Vagina (tissue), 2 donors: ENCODE measurements at regions not wholly inside any gene's neighbourhood (a gene's known extent, or its start where the extent isn't known, plus 50 kb on each side); places are given as distances from the start of the nearest gene placed in this dataset.
A peak's percentile ranks its signal among the peaks of the same experiment; 100 is the strongest.

Experiments
- DNase-seq, 2 donors: peaks; one replicate each; pipeline ENCODE4 v3.0.0-alpha.2; 2017; ENCODE audit errors: extremely low spot score in 2 of 2
- H3K27ac ChIP-seq: fragments of 200-600 bp; sonication (generic); one replicate; pipeline ENCODE4 v1.5.1; 2019
- H3K27me3 ChIP-seq: fragments of 200-600 bp; sonication (generic); one replicate; pipeline ENCODE4 v1.5.1; 2019
- H3K36me3 ChIP-seq, 2 donors: fragments of 200-600 bp; sonication (generic); one replicate each; pipeline ENCODE4 v1.5.1; 2017 to 2019
- H3K4me1 ChIP-seq: fragments of 200-600 bp; sonication (generic); one replicate; pipeline ENCODE4 v1.5.1; 2019
- H3K4me3 ChIP-seq, 2 donors: fragments of 200-600 bp; sonication (generic); 1 replicate in 1 of 2; 2 replicates in 1 of 2; pipeline ENCODE4 v1.5.1; 2016 to 2019
- H3K9me3 ChIP-seq: fragments of 200-600 bp; sonication (generic); one replicate; pipeline ENCODE4 v1.5.1; 2019
- CTCF ChIP-seq, 3 experiments: fragments of 450-650 bp in 2 of 3; fragments of 200-600 bp in 1 of 3; sonication (generic) in 1 of 3; IDR thresholded peaks; one replicate each; pipeline ENCODE4 v1.5.1; 2017 to 2019; ENCODE audit warnings: antibody characterized with exemption in 3 of 3, mild to moderate bottlenecking in 2 of 3, moderate library complexity in 2 of 3
- POLR2A ChIP-seq, 2 donors: fragments of 450-650 bp; IDR thresholded peaks; one replicate each; pipeline ENCODE4 v1.6.1; 2017; ENCODE audit warnings: antibody characterized with exemption in 2 of 2, mild to moderate bottlenecking in 2 of 2, moderate library complexity in 2 of 2
- POLR2AphosphoS5 ChIP-seq, 2 donors: sonication (generic); formaldehyde crosslinking; IDR thresholded peaks; one replicate each; pipeline ENCODE4 v1.9.0; 2017; ENCODE audit warnings: antibody characterized with exemption in 2 of 2, mild to moderate bottlenecking in 2 of 2, low read depth in 1 of 2; ENCODE audit not compliant: insufficient read depth in 1 of 2
- intact Hi-C: fragments of 100-400 bp; cut with DNase I; formaldehyde crosslinking; loops from one replicate; pipeline ENCODE4 v1.15.1; 2023

- Histone ChIP-seq H3K27ac (no peak overlapping the region), H3K4me1 (no peaks in the 10 kb centered on the region), H3K4me3 (no peak overlapping the region), H3K9me3 (no peaks in the 10 kb centered on the region), H3K27me3 (no peaks in the 10 kb centered on the region), H3K36me3 (no peaks in the 10 kb centered on the region)
- DNase-seq = no peak
- intact Hi-C loops = no loop called here
- TF ChIP-seq POLR2AphosphoS5 (IDR thresholded peaks at IDR 0.05; ENCODE audit: insufficient read depth in 1 of 2, low read depth in 1 of 2) (no peak), CTCF (IDR thresholded peaks at IDR 0.05) (no peak), POLR2A (IDR thresholded peaks at IDR 0.05) (no peak)
These were observed 736.3 kb upstream of the ARRDC4 start for GRCh38 chr15:97224191-97224641.

- H3K9me3 ChIP-seq = no peaks in the 10 kb centered on the region
- intact Hi-C loops = loop anchor here (10.0 kb wide), 1 partner anchor 1980 kb away; no protein-coding TSS in a partner anchor
- no peak for TF ChIP-seq POLR2AphosphoS5 (IDR thresholded peaks at IDR 0.05; ENCODE audit: insufficient read depth in 1 of 2, low read depth in 1 of 2)
- TF ChIP-seq CTCF (IDR thresholded peaks at IDR 0.05) = peak; percentile 44 to 90 (median 71)
- H3K27me3 ChIP-seq = no peaks in the 10 kb centered on the region
- H3K27ac ChIP-seq = no peak overlapping the region
- no peak for DNase-seq
- H3K4me3 ChIP-seq = no peak overlapping the region
- H3K36me3 ChIP-seq = no peaks in the 10 kb centered on the region
- H3K4me1 ChIP-seq = no peaks in the 10 kb centered on the region
These were observed 725.5 kb upstream of the ARRDC4 start for GRCh38 chr15:97234851-97235610.

GRCh38 chr15:97235611-97235985 lies 724.9 kb upstream of the ARRDC4 start:
- no peak overlapping the region for H3K27ac ChIP-seq
- H3K36me3 ChIP-seq = no peaks in the 10 kb centered on the region
- no peaks in the 10 kb centered on the region for H3K4me1 ChIP-seq
- TF ChIP-seq POLR2AphosphoS5 (IDR thresholded peaks at IDR 0.05; ENCODE audit: insufficient read depth in 1 of 2, low read depth in 1 of 2) = no peak
- no peak for TF ChIP-seq CTCF (IDR thresholded peaks at IDR 0.05)
- no peak for TF ChIP-seq POLR2A (IDR thresholded peaks at IDR 0.05)
- no peaks in the 10 kb centered on the region for H3K9me3 ChIP-seq
- intact Hi-C loops = loop anchor here (10.0 kb wide), 1 partner anchor 1981 kb away; no protein-coding TSS in a partner anchor
- no peak overlapping the region for H3K4me3 ChIP-seq
- no peaks in the 10 kb centered on the region for H3K27me3 ChIP-seq
- DNase-seq = no peak

GRCh38 chr15:97236140-97236539 lies 724.4 kb upstream of the ARRDC4 start:
- H3K27ac ChIP-seq = no peak overlapping the region
- no peaks in the 10 kb centered on the region for H3K27me3 ChIP-seq
- TF ChIP-seq POLR2A (IDR thresholded peaks at IDR 0.05) = no peak
- no peak for TF ChIP-seq CTCF (IDR thresholded peaks at IDR 0.05)
- no peak for TF ChIP-seq POLR2AphosphoS5 (IDR thresholded peaks at IDR 0.05; ENCODE audit: insufficient read depth in 1 of 2, low read depth in 1 of 2)
- no peaks in the 10 kb centered on the region for H3K4me1 ChIP-seq
- no peak overlapping the region for H3K4me3 ChIP-seq
- intact Hi-C loops = loop anchor here (10.0 kb wide), 1 partner anchor 1981 kb away; no protein-coding TSS in a partner anchor
- H3K36me3 ChIP-seq = no peaks in the 10 kb centered on the region
- no peaks in the 10 kb centered on the region for H3K9me3 ChIP-seq
- DNase-seq = no peak

- intact Hi-C loops = loop anchor here (10.0 kb wide), 1 partner anchor 1982 kb away; no protein-coding TSS in a partner anchor
- TF ChIP-seq CTCF (IDR thresholded peaks at IDR 0.05) (no peak), POLR2AphosphoS5 (IDR thresholded peaks at IDR 0.05; ENCODE audit: insufficient read depth in 1 of 2, low read depth in 1 of 2) (no peak), POLR2A (IDR thresholded peaks at IDR 0.05) (no peak)
- Histone ChIP-seq H3K4me3 (no peak overlapping the region), H3K9me3 (no peaks in the 10 kb centered on the region), H3K27ac (no peak overlapping the region), H3K4me1 (no peaks in the 10 kb centered on the region), H3K36me3 (no peaks in the 10 kb centered on the region), H3K27me3 (no peaks in the 10 kb centered on the region)
- DNase-seq = no peak
These were observed 723.3 kb upstream of the ARRDC4 start for GRCh38 chr15:97237160-97237559.
